HG03108 (cell line): ENCODE measurements at regions not wholly inside any gene's neighbourhood (a gene's known extent, or its start where the extent isn't known, plus 50 kb on each side); places are given as distances from the start of the nearest gene placed in this dataset.

Experiments used
- ATAC-seq: cut with Tn5 transposase; IDR thresholded peaks from one replicate; pipeline ENCODE4 v1.9.1; 2021; ENCODE audit warnings: moderate library complexity; ENCODE audit not compliant: unreplicated experiment

- ATAC-seq: no peak
These were observed 58.3 kb upstream of the STXBP6 start for GRCh38 chr14:25108291-25108690.

- no peak for ATAC-seq
These were observed 53.9 kb upstream of the STXBP6 start for GRCh38 chr14:25103820-25104219.

GRCh38 chr14:25103271-25103670 lies 53.3 kb upstream of the STXBP6 start:
- ATAC-seq: no peak

GRCh38 chr14:25102788-25103187 lies 52.8 kb upstream of the STXBP6 start:
- no peak for ATAC-seq

GRCh38 chr14:25101276-25101675 lies 51.3 kb upstream of the STXBP6 start:
- no peak for ATAC-seq
